Colonic mucosa (tissue), 4 donors: ENCODE measurements at regions not wholly inside any gene's neighbourhood (a gene's known extent, or its start where the extent isn't known, plus 50 kb on each side); places are given as distances from the start of the nearest gene placed in this dataset.

ENCODE experiments used
- DNase-seq: peaks from one replicate; pipeline ENCODE4 v3.0.0-alpha.2; 2020
- H3K27ac ChIP-seq: fragments of 200-600 bp; one replicate; pipeline ENCODE4 v1.8.0; 2021
- H3K27me3 ChIP-seq: fragments of 200-600 bp; one replicate; pipeline ENCODE4 v1.8.0; 2021
- H3K36me3 ChIP-seq: fragments of 200-600 bp; one replicate; pipeline ENCODE4 v1.8.0; 2021
- H3K4me1 ChIP-seq: fragments of 200-600 bp; one replicate; pipeline ENCODE4 v1.8.0; 2021; ENCODE audit warnings: mild to moderate bottlenecking
- H3K4me3 ChIP-seq: fragments of 200-600 bp; one replicate; pipeline ENCODE4 v1.8.0; 2021
- H3K9ac ChIP-seq, 2 donors: one replicate each; pipeline ENCODE4 v1.7.0; 2013; ENCODE audit warnings: control low read depth in 2 of 2, low read depth in 2 of 2, low read length in 2 of 2
- H3K9me3 ChIP-seq: fragments of 200-600 bp; one replicate; pipeline ENCODE4 v1.8.0; 2021
- intact Hi-C: fragments of 100-400 bp; cut with DNase I; formaldehyde crosslinking; loops from one replicate; pipeline ENCODE4 v1.14.1; 2022
- TF ChIP-seq, protein P1 (sequence below): fragments of 200-600 bp; IDR thresholded peaks from one replicate; pipeline ENCODE4 v1.8.0; 2022; ENCODE audit warnings: antibody characterized with exemption, mild to moderate bottlenecking
- donor health status: healthy.
- donor health status: DM: no; HTN: no; CAD: no.
- donor health status: DM: no; HTN: no; CAD: no.

DNA sequence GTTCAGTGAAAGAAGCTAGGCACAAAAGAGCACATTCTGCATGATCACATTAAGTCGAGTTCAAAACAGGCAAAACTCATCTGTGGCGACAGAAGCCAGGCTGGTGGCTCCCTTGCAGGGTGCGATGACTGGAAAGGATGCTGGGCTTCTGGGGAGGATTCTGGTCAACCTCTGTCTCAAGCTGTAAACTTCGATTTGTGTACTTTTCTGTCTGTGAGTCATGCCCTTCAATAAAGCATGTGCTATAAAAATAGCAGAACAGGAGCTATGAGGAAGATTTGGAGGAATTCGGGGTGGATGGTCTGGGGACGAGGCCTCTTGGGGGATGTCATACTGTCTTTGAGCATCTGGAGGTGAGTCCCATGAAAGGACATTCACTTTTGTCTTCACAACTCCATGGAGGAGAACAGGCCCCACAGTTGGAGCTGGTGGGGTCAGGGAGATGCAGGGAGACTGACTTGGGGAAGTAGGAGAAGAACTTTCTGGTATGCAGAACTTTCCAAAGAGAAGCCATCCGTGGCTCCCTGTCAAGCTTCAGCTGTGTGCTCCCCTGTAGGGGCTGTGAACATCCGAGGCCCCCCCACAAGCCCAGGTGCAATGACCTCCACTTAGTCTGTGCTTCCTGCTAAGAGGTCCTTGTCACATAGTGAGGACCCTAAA lies 77.8 kb upstream of the LINC01488 start:
- Histone ChIP-seq H3K4me1 (no peaks in the 10 kb centered on the region), H3K27ac (no peak overlapping the region), H3K4me3 (no peak overlapping the region), H3K36me3 (no peaks in the 10 kb centered on the region), H3K27me3 (no peaks in the 10 kb centered on the region), H3K9me3 (no peaks in the 10 kb centered on the region), H3K9ac (no peak overlapping the region)
- TF ChIP-seq, protein P1, sequence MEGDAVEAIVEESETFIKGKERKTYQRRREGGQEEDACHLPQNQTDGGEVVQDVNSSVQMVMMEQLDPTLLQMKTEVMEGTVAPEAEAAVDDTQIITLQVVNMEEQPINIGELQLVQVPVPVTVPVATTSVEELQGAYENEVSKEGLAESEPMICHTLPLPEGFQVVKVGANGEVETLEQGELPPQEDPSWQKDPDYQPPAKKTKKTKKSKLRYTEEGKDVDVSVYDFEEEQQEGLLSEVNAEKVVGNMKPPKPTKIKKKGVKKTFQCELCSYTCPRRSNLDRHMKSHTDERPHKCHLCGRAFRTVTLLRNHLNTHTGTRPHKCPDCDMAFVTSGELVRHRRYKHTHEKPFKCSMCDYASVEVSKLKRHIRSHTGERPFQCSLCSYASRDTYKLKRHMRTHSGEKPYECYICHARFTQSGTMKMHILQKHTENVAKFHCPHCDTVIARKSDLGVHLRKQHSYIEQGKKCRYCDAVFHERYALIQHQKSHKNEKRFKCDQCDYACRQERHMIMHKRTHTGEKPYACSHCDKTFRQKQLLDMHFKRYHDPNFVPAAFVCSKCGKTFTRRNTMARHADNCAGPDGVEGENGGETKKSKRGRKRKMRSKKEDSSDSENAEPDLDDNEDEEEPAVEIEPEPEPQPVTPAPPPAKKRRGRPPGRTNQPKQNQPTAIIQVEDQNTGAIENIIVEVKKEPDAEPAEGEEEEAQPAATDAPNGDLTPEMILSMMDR, result no peak
- intact Hi-C loops, result no loop called here
- DNase-seq, result no peak

DNA sequence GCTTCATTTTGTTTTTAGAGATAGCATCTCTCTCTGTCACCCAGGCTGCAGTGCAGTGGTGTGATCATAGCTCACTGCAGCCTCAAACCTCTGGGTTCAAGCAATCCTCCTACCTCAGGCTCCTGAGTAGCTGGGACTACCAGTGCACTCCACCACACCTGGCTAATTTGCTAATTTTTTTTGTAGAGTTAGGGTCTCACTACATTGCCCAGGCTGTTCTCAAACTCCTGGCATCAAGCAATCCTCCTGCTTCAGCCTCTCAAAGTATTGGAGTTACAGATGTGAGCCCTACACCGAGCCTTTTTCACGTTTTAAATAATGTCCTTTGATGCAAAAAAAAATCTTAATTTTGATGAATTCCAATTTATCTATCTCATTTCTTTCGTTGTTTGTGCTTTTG lies 75.4 kb upstream of the LINC01488 start:
- DNase-seq, result no peak
- Histone ChIP-seq H3K27ac (no peak overlapping the region), H3K4me3 (no peak overlapping the region), H3K27me3 (no peaks in the 10 kb centered on the region), H3K4me1 (no peaks in the 10 kb centered on the region), H3K9ac (no peak overlapping the region), H3K36me3 (no peaks in the 10 kb centered on the region), H3K9me3 (no peaks in the 10 kb centered on the region)
- intact Hi-C loops, result no loop called here
- TF ChIP-seq, protein P1, result no peak

DNA sequence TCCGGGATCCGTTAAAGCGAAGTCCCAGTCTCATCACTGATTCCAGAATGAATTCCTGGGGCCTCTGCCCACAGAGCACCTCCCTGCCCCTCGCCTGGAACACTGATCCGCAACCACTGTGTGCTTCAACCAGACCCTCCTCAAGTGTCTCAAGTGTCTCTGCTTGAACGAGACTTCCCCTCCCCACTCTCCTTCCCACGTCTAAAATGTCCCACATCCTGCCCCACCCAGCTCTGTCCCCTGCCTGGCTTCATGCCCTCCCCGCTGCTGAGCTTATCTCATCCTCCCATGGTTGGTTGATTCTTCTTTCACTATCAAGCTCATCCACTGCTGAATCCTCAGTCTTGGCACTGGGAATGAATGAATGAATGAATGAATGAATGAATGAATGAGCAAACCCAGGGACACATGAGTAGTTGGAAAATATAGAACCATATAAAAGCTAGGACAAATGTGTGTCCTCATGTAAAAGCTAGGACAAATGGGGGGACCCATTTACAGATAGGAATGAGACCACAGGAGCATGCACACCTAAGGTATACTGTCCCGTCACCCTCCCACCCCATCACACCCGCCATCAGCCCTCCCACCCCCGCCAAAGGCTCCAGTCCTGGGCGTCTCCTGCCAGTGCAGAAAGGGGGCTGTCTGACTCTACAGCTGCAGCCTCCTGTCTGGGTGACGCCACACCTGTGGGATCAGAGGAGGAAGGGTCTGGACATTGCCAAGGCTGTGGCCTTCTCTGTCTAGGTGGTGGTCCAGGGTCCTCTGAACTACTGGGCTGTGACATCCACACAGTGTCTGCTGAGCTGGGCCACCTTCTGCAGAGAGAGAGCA lies 71.4 kb upstream of the LINC01488 start:
- H3K27ac ChIP-seq, result no peak overlapping the region
- H3K27me3 ChIP-seq, result no peaks in the 10 kb centered on the region
- H3K9ac ChIP-seq, result no peak overlapping the region
- H3K9me3 ChIP-seq, result no peaks in the 10 kb centered on the region
- intact Hi-C loops, result no loop called here
- H3K4me3 ChIP-seq, result no peak overlapping the region
- H3K36me3 ChIP-seq, result no peaks in the 10 kb centered on the region
- no peak for DNase-seq
- TF ChIP-seq, protein P1, result no peak
- no peaks in the 10 kb centered on the region for H3K4me1 ChIP-seq

DNA sequence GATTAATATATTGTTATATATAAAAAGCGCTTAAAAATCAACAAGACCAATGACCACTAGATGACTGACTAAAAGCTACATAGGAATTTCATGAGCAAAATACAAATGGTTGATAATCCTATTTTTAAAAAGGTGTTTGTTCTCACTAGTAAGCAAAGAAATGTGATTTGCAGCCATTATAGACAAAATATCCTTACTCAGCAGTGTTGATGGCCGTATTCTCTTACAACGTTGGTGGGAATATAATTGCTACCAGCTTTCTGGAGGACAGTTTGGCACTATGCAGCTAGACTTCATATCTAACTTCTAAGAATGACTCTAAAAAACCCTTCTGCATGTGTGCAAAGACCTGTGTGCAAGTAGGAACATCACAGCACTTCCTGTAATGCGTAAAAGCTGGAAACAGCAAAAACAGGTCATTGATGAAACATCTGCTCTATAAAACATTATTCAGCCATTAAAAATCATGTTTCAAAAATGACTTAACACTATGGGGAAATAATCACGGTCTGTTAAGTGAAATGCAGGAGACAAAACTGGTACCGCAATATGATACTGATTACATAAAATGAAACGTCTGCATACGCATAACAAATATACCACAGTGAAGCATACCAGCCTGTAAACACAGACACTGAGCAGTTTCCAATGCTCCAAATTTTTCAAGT lies 70.1 kb upstream of the LINC01488 start:
- intact Hi-C loops, result no loop called here
- Histone ChIP-seq H3K9me3 (no peaks in the 10 kb centered on the region), H3K27ac (no peak overlapping the region), H3K4me1 (no peaks in the 10 kb centered on the region), H3K4me3 (no peak overlapping the region), H3K27me3 (no peaks in the 10 kb centered on the region), H3K9ac (no peak overlapping the region), H3K36me3 (no peaks in the 10 kb centered on the region)
- no peak for DNase-seq
- TF ChIP-seq, protein P1, result no peak

DNA sequence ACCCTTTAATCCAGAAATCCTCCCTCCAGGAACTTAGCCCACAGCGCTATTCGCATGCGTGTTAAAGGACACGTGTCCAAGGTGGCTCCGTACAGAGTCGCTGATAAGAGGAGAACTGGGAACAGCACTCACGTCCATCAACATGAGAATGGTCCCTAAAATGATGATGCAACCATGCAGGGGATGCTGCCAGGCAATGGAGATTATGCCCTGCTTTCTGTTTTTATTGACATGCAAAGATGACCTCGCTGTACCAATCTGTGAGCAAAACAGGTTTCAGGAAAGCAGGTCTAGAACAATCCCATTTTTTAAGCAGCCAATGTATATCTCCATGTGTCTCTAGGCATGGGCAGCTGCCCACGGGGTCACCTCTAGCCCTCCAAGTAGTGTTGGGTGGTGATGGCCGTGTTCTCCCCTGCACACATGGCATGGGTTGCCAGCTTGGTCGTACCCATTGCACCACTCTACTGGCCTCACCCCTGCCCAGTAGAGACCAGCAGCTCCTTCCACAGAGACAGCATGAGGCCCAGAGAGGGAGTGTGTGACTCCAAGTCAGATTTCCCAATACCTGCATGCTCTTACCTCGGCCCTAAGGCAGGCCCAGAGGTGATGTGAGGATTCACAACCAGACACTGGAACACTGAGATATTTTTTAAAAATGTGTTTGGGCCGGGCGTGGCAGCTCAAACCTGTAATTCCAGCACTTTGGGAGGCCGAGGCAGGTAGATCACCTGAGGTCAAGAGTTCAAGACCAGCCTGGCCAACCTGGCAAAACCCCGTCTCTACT lies 68.3 kb upstream of the LINC01488 start:
- no peak overlapping the region for H3K27ac ChIP-seq
- H3K4me3 ChIP-seq, result no peak overlapping the region
- no peaks in the 10 kb centered on the region for H3K27me3 ChIP-seq
- H3K9ac ChIP-seq, result no peak overlapping the region
- no peaks in the 10 kb centered on the region for H3K36me3 ChIP-seq
- TF ChIP-seq, protein P1, result no peak
- H3K9me3 ChIP-seq, result no peaks in the 10 kb centered on the region
- no peaks in the 10 kb centered on the region for H3K4me1 ChIP-seq
- no peak for DNase-seq
- intact Hi-C loops, result no loop called here
